ENCODE measurements at regions not wholly inside any gene's neighbourhood (a gene's known extent, or its start where the extent isn't known, plus 50 kb on each side); places are given as distances from the start of the nearest gene placed in this dataset.

- no peaks in the 10 kb centered on the region for H3K27me3 ChIP-seq
- no peaks in the 10 kb centered on the region for H3K4me1 ChIP-seq
- no peaks in the 10 kb centered on the region for H3K36me3 ChIP-seq
- no peak overlapping the region for H3K4me3 ChIP-seq
- H3K9me3 ChIP-seq = no peaks in the 10 kb centered on the region
- no peak for DNase-seq
- intact Hi-C loops (cut with DNase I) = no loop called here
- no peak for TF ChIP-seq POLR2A (IDR thresholded peaks at IDR 0.05)
- TF ChIP-seq, protein P1, sequence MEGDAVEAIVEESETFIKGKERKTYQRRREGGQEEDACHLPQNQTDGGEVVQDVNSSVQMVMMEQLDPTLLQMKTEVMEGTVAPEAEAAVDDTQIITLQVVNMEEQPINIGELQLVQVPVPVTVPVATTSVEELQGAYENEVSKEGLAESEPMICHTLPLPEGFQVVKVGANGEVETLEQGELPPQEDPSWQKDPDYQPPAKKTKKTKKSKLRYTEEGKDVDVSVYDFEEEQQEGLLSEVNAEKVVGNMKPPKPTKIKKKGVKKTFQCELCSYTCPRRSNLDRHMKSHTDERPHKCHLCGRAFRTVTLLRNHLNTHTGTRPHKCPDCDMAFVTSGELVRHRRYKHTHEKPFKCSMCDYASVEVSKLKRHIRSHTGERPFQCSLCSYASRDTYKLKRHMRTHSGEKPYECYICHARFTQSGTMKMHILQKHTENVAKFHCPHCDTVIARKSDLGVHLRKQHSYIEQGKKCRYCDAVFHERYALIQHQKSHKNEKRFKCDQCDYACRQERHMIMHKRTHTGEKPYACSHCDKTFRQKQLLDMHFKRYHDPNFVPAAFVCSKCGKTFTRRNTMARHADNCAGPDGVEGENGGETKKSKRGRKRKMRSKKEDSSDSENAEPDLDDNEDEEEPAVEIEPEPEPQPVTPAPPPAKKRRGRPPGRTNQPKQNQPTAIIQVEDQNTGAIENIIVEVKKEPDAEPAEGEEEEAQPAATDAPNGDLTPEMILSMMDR (IDR thresholded peaks at IDR 0.05) = no peak
- WGBS, 4 donors = 85 to 94% (median 92%) methylated on average over 1 of the region's 1 CpG
- no peak for ATAC-seq
- H3K27ac ChIP-seq = no peak overlapping the region
Observed at GRCh38 chr5:145464171-145464570, 371.0 kb downstream of the PRELID2 start.

- no peak for ATAC-seq
- no peak for TF ChIP-seq POLR2A (IDR thresholded peaks at IDR 0.05)
- TF ChIP-seq, protein P1 (IDR thresholded peaks at IDR 0.05) = no peak
Observed at GRCh38 chr5:145463634-145464033, 371.5 kb downstream of the PRELID2 start.

DNA sequence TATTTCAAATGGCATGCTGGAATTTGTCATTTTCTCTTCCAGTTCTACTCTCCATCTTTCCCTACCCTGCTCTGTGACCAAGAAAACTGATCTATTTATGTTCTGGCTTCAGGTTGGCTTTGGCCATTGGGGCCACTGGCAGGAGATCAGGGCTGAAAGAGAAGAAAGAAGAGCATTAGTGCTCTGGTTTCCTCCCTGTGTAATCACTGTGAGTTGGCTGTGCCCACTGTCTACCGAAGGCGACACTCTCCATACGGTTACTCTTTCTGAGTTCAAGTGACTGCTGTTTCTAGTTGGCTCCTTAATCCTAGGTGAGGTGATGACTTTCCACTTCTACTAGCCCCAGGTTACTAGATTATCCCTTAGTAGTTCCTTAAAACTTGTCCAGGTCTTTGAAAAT lies 372.6 kb downstream of the PRELID2 start:
- no peak for TF ChIP-seq POLR2A (IDR thresholded peaks at IDR 0.05)
- TF ChIP-seq, protein P1 (IDR thresholded peaks at IDR 0.05) = no peak
- WGBS, 4 donors = 88 to 92% (median 91%) methylated on average over 3 of the region's 3 CpGs
- ATAC-seq (no peak), DNase-seq (no peak)
- no peak overlapping the region for H3K4me3 ChIP-seq
- H3K27ac ChIP-seq = no peak overlapping the region
- intact Hi-C loops (cut with DNase I) = no loop called here
- no peaks in the 10 kb centered on the region for H3K27me3 ChIP-seq
- H3K4me1 ChIP-seq = no peaks in the 10 kb centered on the region
- no peaks in the 10 kb centered on the region for H3K36me3 ChIP-seq
- no peaks in the 10 kb centered on the region for H3K9me3 ChIP-seq

More at GRCh38 chr5:145463634-145464033, 371.5 kb downstream of the PRELID2 start:
- Histone ChIP-seq H3K36me3 (no peaks in the 10 kb centered on the region), H3K4me1 (no peaks in the 10 kb centered on the region), H3K27ac (no peak overlapping the region), H3K4me3 (no peak overlapping the region), H3K27me3 (no peaks in the 10 kb centered on the region), H3K9me3 (no peaks in the 10 kb centered on the region)
- intact Hi-C loops (cut with DNase I) = no loop called here
- WGBS, 4 donors = 80 to 92% (median 88%) methylated on average over 1 of the region's 1 CpG
- no peak for DNase-seq

DNA sequence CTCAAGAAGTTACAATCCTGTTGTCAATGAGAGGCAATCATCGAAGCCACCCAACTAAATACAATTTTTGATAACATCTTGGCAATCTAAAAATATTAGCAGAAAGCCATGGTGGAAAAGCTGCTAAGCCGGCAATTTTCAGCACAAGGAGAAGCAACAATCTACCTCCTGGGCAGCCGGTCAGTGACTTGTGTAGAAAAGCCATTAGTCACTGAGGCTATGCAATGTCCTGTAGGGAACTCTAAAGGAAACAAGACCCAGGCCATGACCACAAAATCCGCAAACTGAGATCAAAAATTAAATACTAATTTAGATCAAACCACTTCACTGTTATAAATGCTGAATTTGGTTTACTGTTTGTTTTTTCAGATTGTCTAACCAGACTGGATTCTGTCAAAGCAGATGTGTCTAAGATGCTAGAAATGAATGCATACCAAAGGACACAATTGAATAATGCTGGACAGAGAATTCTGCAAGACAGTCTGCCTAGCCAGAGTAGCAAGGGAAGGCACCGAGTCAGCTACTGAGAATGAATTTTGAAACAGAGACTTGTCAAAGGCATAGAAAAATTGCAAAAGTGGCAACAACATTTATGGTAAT lies 384.8 kb downstream of the PRELID2 start:
- ATAC-seq = no peak
- Histone ChIP-seq H3K4me3 (no peak overlapping the region), H3K27me3 (no peaks in the 10 kb centered on the region), H3K9me3 (peaks cover 0 to 23% (median 4%) of the 10 kb centered on the region in 12 donors), H3K27ac (no peak overlapping the region), H3K36me3 (no peaks in the 10 kb centered on the region), H3K4me1 (no peaks in the 10 kb centered on the region)
- 86 to 92% (median 89%) methylated on average over 5 of the region's 5 CpGs for WGBS, 4 donors
- intact Hi-C loops (cut with DNase I) = no loop called here
- no peak for TF ChIP-seq POLR2A (IDR thresholded peaks at IDR 0.05)
- TF ChIP-seq, protein P1 (IDR thresholded peaks at IDR 0.05) = no peak
- DNase-seq = no peak

Measured in heart left ventricle (tissue), 16 donors.